Upper lobe of right lung (tissue), 1 donor: ENCODE measurements at regions not wholly inside any gene's neighbourhood (a gene's known extent, or its start where the extent isn't known, plus 50 kb on each side); places are given as distances from the start of the nearest gene placed in this dataset.

ENCODE experiments used
- ATAC-seq: fragments of 200-7000 bp; cut with Tn5 transposase; one replicate; pipeline ENCODE4 v1.9.1; 2020; ENCODE audit warnings: mild to moderate bottlenecking, moderate library complexity
- DNase-seq: peaks from one replicate; pipeline ENCODE4 v3.0.0-alpha.2; 2020
- H3K27ac ChIP-seq: fragments of 200-600 bp; one replicate; pipeline ENCODE4 v1.8.0; 2022
- H3K27me3 ChIP-seq: fragments of 200-600 bp; one replicate; pipeline ENCODE4 v1.8.0; 2022; ENCODE audit warnings: mild to moderate bottlenecking
- H3K36me3 ChIP-seq: fragments of 200-600 bp; one replicate; pipeline ENCODE4 v1.8.0; 2022
- H3K4me1 ChIP-seq: fragments of 200-600 bp; one replicate; pipeline ENCODE4 v1.8.0; 2022
- H3K4me3 ChIP-seq: fragments of 200-600 bp; one replicate; pipeline ENCODE4 v1.8.0; 2022; ENCODE audit warnings: mild to moderate bottlenecking
- H3K9me3 ChIP-seq: fragments of 200-600 bp; one replicate; pipeline ENCODE4 v1.8.0; 2022
- CTCF ChIP-seq: fragments of 200-600 bp; IDR thresholded peaks from one replicate; pipeline ENCODE4 v1.8.0; 2022; ENCODE audit warnings: antibody characterized with exemption
- intact Hi-C: fragments of 100-400 bp; cut with DNase I; formaldehyde crosslinking; loops from one replicate; pipeline ENCODE4 v1.11.0; 2022
- donor health status: DM: no; HTN: yes; CAD: no; lungs with severe emphysema.

DNA sequence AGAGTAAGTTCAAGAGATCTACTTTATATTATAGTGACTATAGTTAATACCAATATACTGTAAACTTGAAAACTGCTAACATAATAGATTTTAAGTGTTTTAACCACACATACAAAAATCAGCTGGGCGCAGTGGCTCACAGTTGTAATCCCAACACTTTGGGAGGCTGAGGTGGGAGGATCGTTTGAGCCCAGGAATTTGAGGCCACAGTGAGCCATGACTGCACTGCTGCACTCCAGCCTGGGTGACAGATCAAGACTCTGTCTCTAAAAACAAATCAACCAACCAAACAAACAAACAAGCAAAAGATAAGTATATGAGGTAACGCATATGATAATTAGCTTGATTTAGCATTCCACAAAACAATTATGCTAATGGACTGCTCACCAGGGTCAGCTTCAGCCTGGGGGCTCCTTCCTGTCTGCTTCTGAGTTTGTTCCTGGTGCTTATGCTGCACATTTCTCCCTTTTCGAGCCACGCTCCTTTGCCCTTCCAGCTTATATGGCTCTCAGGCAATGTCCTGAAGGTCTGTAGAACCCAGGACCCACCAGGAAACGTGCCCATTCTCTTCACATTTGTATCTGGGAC, 357.6 kb downstream of the EN1 start:
- DNase-seq: no peak
- H3K36me3 ChIP-seq: no peaks in the 10 kb centered on the region
- no peak overlapping the region for H3K4me3 ChIP-seq
- H3K27ac ChIP-seq: no peak overlapping the region
- no peaks in the 10 kb centered on the region for H3K4me1 ChIP-seq
- no peak for ATAC-seq
- no peak for TF ChIP-seq CTCF
- intact Hi-C loops: no loop called here
- no peaks in the 10 kb centered on the region for H3K27me3 ChIP-seq
- no peaks in the 10 kb centered on the region for H3K9me3 ChIP-seq

GRCh38 chr2:118481299-118481698, 366.1 kb downstream of the EN1 start:
- H3K4me1 ChIP-seq: no peaks in the 10 kb centered on the region
- DNase-seq (no peak), ATAC-seq (no peak)
- no peak for TF ChIP-seq CTCF
- peaks cover 11% of the 10 kb centered on the region for H3K27me3 ChIP-seq
- no peak overlapping the region for H3K27ac ChIP-seq
- intact Hi-C loops: no loop called here
- H3K9me3 ChIP-seq: no peaks in the 10 kb centered on the region
- H3K36me3 ChIP-seq: no peaks in the 10 kb centered on the region
- H3K4me3 ChIP-seq: no peak overlapping the region

- Histone ChIP-seq H3K27ac (no peak overlapping the region), H3K4me1 (no peaks in the 10 kb centered on the region), H3K4me3 (no peak overlapping the region), H3K9me3 (no peaks in the 10 kb centered on the region), H3K27me3 (peaks cover 14% of the 10 kb centered on the region), H3K36me3 (no peaks in the 10 kb centered on the region)
- intact Hi-C loops: no loop called here
- TF ChIP-seq CTCF: no peak
- ATAC-seq (no peak), DNase-seq (no peak)
These were observed 368.4 kb downstream of the EN1 start for GRCh38 chr2:118479020-118479419.

DNA sequence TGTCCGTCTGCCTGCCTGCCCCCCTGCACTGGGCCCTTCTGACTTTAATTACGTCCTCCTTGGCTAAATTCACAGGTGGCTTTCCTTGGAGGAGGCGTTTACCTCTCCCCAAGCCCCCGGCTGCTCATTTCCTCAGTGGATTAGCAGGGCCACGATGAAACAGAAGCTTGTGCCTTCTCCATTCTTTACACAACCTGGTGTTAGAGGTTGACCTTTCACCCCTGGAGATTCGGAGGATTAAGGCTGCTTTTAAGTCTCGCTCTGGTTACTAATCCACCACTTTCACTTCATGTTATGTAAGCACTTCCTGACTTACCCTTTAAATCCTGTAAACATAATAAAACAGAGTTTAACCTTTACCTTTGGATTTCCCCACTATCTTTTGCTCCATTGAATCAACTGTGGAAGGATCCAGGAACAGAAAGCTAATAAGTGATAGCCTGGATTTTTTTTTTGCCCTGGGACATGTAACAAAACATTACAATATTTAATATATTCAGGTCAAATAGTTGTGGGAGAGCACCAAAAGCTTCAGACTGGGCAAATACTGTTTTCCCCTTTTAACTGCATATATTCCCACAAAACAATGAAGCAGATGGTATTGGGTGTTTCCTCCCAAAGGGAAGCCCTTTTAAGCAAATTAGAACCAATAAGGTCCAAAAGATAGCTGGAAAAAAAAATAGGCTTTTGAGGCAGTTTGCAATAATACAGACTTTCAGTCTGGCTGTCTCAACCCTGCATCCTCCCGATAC, 370.2 kb downstream of the EN1 start:
- Histone ChIP-seq H3K4me3 (no peak overlapping the region), H3K27me3 (peaks cover 14% of the 10 kb centered on the region), H3K4me1 (no peaks in the 10 kb centered on the region), H3K9me3 (no peaks in the 10 kb centered on the region), H3K36me3 (no peaks in the 10 kb centered on the region), H3K27ac (no peak overlapping the region)
- no peak for TF ChIP-seq CTCF
- DNase-seq (no peak), ATAC-seq (no peak)
- intact Hi-C loops: no loop called here

DNA sequence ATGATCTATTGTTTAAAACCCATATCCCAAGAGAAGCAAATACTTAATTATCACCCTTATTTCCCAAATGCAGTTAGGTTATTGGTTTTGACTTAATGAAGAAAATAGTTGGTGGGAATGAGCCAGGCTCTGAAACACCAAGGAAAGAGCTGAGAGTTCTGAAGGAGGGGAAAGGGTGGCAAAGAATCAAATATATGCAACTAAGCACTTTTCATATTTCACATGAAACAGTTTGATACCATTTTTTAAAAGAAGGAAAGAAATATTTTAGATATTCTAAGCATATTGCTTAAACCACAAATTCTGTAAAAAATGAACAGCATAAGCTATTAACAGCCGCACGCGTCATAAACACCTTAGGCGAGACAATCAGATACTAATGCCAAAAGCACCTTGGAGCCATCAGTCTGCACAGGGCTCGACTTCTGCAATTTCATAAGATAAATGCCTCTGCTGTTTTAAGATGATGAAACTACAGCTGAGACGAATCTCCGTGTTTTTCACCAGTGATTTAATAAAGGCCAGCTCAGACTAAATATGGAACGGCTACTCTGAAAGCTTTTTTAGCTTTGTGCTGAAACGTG, 371.7 kb downstream of the EN1 start:
- Histone ChIP-seq H3K9me3 (no peaks in the 10 kb centered on the region), H3K36me3 (no peaks in the 10 kb centered on the region), H3K27ac (no peak overlapping the region), H3K4me3 (no peak overlapping the region), H3K27me3 (peaks cover 14% of the 10 kb centered on the region), H3K4me1 (no peaks in the 10 kb centered on the region)
- no peak for TF ChIP-seq CTCF
- ATAC-seq (no peak), DNase-seq (no peak)
- intact Hi-C loops: no loop called here
